Upper lobe of left lung (tissue), 6 donors: ENCODE measurements at regions not wholly inside any gene's neighbourhood (a gene's known extent, or its start where the extent isn't known, plus 50 kb on each side); places are given as distances from the start of the nearest gene placed in this dataset.

Experiments
- ATAC-seq, 2 donors: fragments of 200-7000 bp; cut with Tn5 transposase; one replicate each; pipeline ENCODE4 v1.9.1; 2022; ENCODE audit warnings: mild to moderate bottlenecking in 2 of 2, moderate library complexity in 2 of 2; ENCODE audit not compliant: low FRiP score in 2 of 2
- DNase-seq, 2 donors: peaks; one replicate each; pipeline ENCODE4 v3.0.0-alpha.2; 2019 to 2020
- H3K27ac ChIP-seq, 4 donors: fragments of 200-600 bp; sonication (generic); one replicate each; pipeline ENCODE4 v1.5.1; 2016 to 2019
- H3K27me3 ChIP-seq, 4 donors: fragments of 200-600 bp; sonication (generic); one replicate each; pipeline ENCODE4 v1.5.1; 2017 to 2019
- H3K36me3 ChIP-seq, 4 donors: fragments of 200-600 bp; sonication (generic); one replicate each; pipeline ENCODE4 v1.5.1; 2016 to 2019
- H3K4me1 ChIP-seq, 4 donors: fragments of 200-600 bp; sonication (generic); one replicate each; pipeline ENCODE4 v1.5.1; 2018 to 2019
- H3K4me3 ChIP-seq, 4 donors: fragments of 200-600 bp; sonication (generic); one replicate each; pipeline ENCODE4 v1.5.1; 2017 to 2019; ENCODE audit warnings: mild to moderate bottlenecking in 2 of 4, moderate library complexity in 1 of 4
- H3K9me3 ChIP-seq, 4 donors: fragments of 200-600 bp; sonication (generic); one replicate each; pipeline ENCODE4 v1.5.1; 2018 to 2019
- EP300 ChIP-seq, 4 donors: sonication (generic); formaldehyde crosslinking; IDR thresholded peaks; one replicate each; pipeline ENCODE4 v1.5.1; 2017; ENCODE audit warnings: antibody characterized with exemption in 4 of 4, control low read depth in 2 of 4
- POLR2A ChIP-seq, 4 donors: fragments of 450-650 bp; IDR thresholded peaks; one replicate each; pipeline ENCODE4 v1.5.1; 2016 to 2017; ENCODE audit warnings: antibody characterized with exemption in 4 of 4, mild to moderate bottlenecking in 2 of 4
- POLR2AphosphoS5 ChIP-seq, 2 donors: sonication (generic); formaldehyde crosslinking; IDR thresholded peaks; one replicate each; pipeline ENCODE4 v1.5.1; 2017; ENCODE audit warnings: antibody characterized with exemption in 2 of 2
- WGBS, 2 donors: methylation state at CpG; one replicate each; pipeline ENCODE4 v1.1.5; 2017 to 2018; 5-methylcytosine and 5-hydroxymethylcytosine counted together
- TF ChIP-seq, protein P1 (sequence below), 6 experiments: fragments of 450-650 bp in 4 of 6; fragments of 200-600 bp in 2 of 6; sonication (generic) in 2 of 6; IDR thresholded peaks; one replicate each; pipeline ENCODE4 v1.5.1; 2016 to 2019; ENCODE audit warnings: antibody characterized with exemption in 6 of 6
- donor health status: DM: no; HTN: no; CAD: no; lungs with moderate emphysema.
- donor health status: DM: no; HTN: yes; CAD: no; lungs with severe emphysema.

DNA sequence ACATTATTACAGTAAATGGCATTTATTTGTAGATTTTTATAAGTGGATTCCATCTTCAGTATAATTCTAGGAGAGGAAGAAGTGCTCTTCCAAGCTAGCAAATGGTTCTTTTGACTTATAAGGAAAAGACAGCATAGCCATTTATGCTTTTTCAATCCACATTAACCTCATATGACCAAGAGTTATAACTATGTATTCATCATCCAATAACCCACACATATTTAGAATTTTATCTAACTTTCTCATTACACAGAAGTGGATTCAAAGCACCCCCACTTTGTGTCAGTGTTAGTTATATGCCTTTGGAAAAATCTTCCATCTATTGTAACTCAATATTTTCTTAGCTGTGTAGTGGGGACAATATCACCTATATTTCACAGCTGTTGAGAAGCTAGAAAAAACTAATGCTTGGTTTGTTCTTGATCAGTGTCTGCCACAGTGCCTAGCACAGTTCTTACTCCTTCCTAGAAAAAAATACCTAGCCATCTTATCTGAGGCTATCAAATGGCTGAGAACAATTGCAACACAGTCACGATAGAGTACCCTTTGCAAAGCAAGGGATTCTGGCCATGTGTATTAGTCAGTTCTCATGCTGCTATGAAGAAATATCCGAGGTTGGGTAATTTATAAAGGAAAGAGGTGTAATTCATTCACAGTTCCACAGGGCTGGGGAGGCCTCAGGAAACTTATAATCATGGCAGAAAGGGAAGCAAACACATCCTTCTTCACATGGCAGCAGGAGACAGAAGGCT, 986.3 kb downstream of the TFAP2A start:
- H3K9me3 ChIP-seq: no peaks in the 10 kb centered on the region
- H3K4me3 ChIP-seq: no peak overlapping the region
- no peaks in the 10 kb centered on the region for H3K36me3 ChIP-seq
- no peak overlapping the region for H3K27ac ChIP-seq
- DNase-seq (no peak), ATAC-seq (no peak)
- no peaks in the 10 kb centered on the region for H3K4me1 ChIP-seq
- WGBS, 2 donors: 59 to 72% methylated on average over 2 of the region's 2 CpGs
- TF ChIP-seq, protein P1, sequence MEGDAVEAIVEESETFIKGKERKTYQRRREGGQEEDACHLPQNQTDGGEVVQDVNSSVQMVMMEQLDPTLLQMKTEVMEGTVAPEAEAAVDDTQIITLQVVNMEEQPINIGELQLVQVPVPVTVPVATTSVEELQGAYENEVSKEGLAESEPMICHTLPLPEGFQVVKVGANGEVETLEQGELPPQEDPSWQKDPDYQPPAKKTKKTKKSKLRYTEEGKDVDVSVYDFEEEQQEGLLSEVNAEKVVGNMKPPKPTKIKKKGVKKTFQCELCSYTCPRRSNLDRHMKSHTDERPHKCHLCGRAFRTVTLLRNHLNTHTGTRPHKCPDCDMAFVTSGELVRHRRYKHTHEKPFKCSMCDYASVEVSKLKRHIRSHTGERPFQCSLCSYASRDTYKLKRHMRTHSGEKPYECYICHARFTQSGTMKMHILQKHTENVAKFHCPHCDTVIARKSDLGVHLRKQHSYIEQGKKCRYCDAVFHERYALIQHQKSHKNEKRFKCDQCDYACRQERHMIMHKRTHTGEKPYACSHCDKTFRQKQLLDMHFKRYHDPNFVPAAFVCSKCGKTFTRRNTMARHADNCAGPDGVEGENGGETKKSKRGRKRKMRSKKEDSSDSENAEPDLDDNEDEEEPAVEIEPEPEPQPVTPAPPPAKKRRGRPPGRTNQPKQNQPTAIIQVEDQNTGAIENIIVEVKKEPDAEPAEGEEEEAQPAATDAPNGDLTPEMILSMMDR (IDR thresholded peaks at IDR 0.05): no peak
- TF ChIP-seq POLR2A (IDR thresholded peaks at IDR 0.05): no peak
- no peak for TF ChIP-seq POLR2AphosphoS5 (IDR thresholded peaks at IDR 0.05)
- no peaks in the 10 kb centered on the region for H3K27me3 ChIP-seq

DNA sequence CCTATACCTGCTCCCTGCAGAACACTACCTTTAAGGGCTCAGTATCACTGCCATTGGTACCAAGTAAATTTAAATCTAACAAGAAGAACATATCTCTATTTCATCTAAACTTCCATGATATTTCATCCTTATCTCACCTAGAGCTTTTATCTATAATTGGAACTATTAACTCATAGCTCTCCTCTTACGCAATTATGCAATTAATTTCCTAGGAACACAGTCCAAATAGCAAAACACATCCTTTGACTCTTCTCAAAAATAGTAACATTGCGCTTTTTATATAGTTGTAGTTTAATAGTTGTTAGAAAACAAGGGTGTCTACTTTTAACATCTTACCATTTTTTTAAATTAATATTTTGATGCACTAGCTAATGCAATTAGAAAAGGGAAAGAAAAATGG, 986.8 kb upstream of the SLC35B3 start:
- H3K27ac ChIP-seq: no peak overlapping the region
- DNase-seq (no peak), ATAC-seq (no peak)
- 85 to 91% methylated on average over 2 of the region's 2 CpGs for WGBS, 2 donors
- no peaks in the 10 kb centered on the region for H3K36me3 ChIP-seq
- no peak overlapping the region for H3K4me3 ChIP-seq
- no peaks in the 10 kb centered on the region for H3K4me1 ChIP-seq
- H3K27me3 ChIP-seq: no peaks in the 10 kb centered on the region
- no peaks in the 10 kb centered on the region for H3K9me3 ChIP-seq
- TF ChIP-seq, protein P1 (IDR thresholded peaks at IDR 0.05): no peak
- no peak for TF ChIP-seq POLR2AphosphoS5 (IDR thresholded peaks at IDR 0.05)
- TF ChIP-seq EP300 (IDR thresholded peaks at IDR 0.05): no peak
- no peak for TF ChIP-seq POLR2A (IDR thresholded peaks at IDR 0.05)

DNA sequence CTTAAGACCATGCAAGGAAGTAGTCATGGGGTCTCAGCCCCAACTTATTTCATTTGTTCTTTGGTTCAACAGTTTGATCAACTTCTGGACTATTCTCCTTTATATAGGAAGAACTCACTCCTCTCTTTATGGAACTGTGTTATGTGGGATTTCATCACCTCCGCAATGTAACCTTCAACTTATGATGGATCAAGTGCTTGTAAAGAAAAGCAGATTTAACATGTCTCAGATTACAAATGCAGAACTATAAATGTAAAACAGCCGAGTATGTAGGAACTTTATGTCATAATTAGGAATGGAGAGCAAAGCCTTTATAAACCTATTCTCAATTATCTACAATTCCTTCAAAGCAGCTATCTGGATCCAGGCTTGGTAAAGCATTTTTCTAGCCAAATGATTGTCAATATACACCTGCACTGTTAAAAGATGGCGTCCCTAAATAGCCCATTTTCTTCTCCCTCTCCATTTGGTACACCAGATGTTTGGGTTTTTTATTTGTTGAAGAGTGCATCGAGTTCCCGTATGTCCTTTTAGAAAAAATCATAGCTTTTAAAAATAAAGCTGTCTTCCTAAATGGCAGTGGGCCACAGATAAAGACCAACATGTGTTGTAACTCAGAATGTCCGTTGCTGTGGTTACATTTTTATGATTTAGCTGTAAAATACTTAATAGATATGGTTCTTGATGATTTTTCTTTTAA, 985.1 kb upstream of the SLC35B3 start:
- Histone ChIP-seq H3K27ac (no peak overlapping the region), H3K9me3 (no peaks in the 10 kb centered on the region), H3K4me1 (no peaks in the 10 kb centered on the region), H3K4me3 (no peak overlapping the region), H3K36me3 (no peaks in the 10 kb centered on the region), H3K27me3 (no peaks in the 10 kb centered on the region)
- DNase-seq (no peak), ATAC-seq (no peak)
- TF ChIP-seq, protein P1 (IDR thresholded peaks at IDR 0.05): no peak
- TF ChIP-seq EP300 (IDR thresholded peaks at IDR 0.05): no peak
- no peak for TF ChIP-seq POLR2A (IDR thresholded peaks at IDR 0.05)
- no peak for TF ChIP-seq POLR2AphosphoS5 (IDR thresholded peaks at IDR 0.05)
- WGBS, 2 donors: 50 to 56% methylated on average over 6 of the region's 6 CpGs

DNA sequence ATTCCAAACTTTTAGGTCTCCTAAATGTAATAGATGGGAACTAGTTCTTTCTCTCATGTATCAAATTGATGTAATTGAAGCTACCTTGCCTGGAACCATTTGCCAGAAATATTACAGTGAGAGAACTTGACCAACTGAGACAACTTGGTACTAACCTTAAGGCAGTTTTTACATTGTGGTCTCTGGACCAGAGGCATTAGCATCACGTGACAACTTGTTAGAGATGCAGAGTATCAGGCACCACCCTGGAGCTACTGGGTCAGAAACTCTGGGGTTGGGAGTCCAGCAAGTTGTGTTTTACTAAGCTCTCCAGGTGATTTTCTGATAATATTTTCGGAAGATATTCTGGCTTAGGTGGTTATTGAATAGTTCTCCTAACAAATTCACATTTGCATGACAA, 982.1 kb upstream of the SLC35B3 start:
- no peak overlapping the region for H3K4me3 ChIP-seq
- H3K4me1 ChIP-seq: no peaks in the 10 kb centered on the region
- ATAC-seq (no peak), DNase-seq (no peak)
- H3K27ac ChIP-seq: no peak overlapping the region
- TF ChIP-seq POLR2A (IDR thresholded peaks at IDR 0.05) (no peak), EP300 (IDR thresholded peaks at IDR 0.05) (no peak), POLR2AphosphoS5 (IDR thresholded peaks at IDR 0.05) (no peak)
- TF ChIP-seq, protein P1 (IDR thresholded peaks at IDR 0.05): no peak
- 67 to 72% methylated on average over 2 of the region's 2 CpGs for WGBS, 2 donors
- no peaks in the 10 kb centered on the region for H3K27me3 ChIP-seq
- H3K9me3 ChIP-seq: no peaks in the 10 kb centered on the region
- no peaks in the 10 kb centered on the region for H3K36me3 ChIP-seq
